H1 (cell line): ENCODE measurements at regions not wholly inside any gene's neighbourhood (a gene's known extent, or its start where the extent isn't known, plus 50 kb on each side); places are given as distances from the start of the nearest gene placed in this dataset.

Source experiments
- ATF3 ChIP-seq: IDR thresholded peaks from 2 replicates; pipeline ENCODE4 v1.6.1; 2011; ENCODE audit warnings: low read depth, mild to moderate bottlenecking, low read length; ENCODE audit not compliant: insufficient read depth
- CTCF ChIP-seq, 3 experiments: IDR thresholded peaks; 1 replicate in 2 of 3; 2 replicates in 1 of 3; pipeline versions ENCODE4 v1.5.1 to v1.6.1; 2011; ENCODE audit warnings: low read length in 3 of 3, mild to moderate bottlenecking in 3 of 3, inconsistent platforms in 2 of 3, low read depth in 1 of 3, moderate library complexity in 1 of 3; ENCODE audit not compliant: insufficient read depth in 1 of 3; ENCODE audit errors: control extremely low read depth in 1 of 3
- GABPA ChIP-seq: IDR thresholded peaks from 2 replicates; pipeline ENCODE4 v1.6.1; 2011; ENCODE audit warnings: mild to moderate bottlenecking, low read length, moderate library complexity, borderline replicate concordance; ENCODE audit not compliant: insufficient read depth
- RFX5 ChIP-seq: IDR thresholded peaks from 2 replicates; pipeline ENCODE4 v1.6.1; 2011; ENCODE audit warnings: low read depth, low read length, improper control_type of control experiment, borderline replicate concordance
- TCF12 ChIP-seq: IDR thresholded peaks from 2 replicates; pipeline ENCODE4 v1.6.1; 2011; ENCODE audit warnings: low read depth, mild to moderate bottlenecking, low read length

- TF ChIP-seq GABPA: no peak
- no peak for TF ChIP-seq CTCF (IDR thresholded peaks at IDR 0.05; ENCODE audit: control extremely low read depth in 1 of 3, insufficient read depth in 1 of 3, low read depth in 1 of 3, low read length in 3 of 3)
- no peak for TF ChIP-seq RFX5
- no peak for TF ChIP-seq TCF12
- no peak for TF ChIP-seq ATF3
Observed at GRCh38 chr16:85514295-85514597, 98.9 kb upstream of the GSE1 start.
